ENCODE measurements at regions not wholly inside any gene's neighbourhood (a gene's known extent, or its start where the extent isn't known, plus 50 kb on each side); places are given as distances from the start of the nearest gene placed in this dataset.

DNA sequence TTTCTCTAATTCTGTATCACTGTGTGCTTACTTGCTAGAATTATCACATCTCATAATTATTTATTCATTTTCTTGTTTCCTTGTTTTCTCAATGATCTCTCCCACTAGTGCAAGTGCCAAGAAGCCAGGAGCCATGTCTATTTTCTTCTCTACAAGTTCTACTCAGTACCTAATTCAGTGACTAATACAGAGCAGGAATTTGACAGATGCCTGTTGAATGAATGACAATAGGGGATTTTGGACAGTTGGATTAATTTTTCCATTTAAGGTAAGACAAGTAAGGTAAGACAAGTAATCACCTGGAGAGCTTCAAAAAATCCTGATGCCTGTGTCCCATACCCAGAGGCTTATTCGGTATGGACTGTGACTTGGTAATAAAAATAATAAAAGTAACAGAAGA is 81.0 kb downstream of the EDN1 start:
- DNase-seq (ENCODE audit: low read depth, low spot score) = no peak
- in situ Hi-C loops (cut with HindIII; ENCODE audit: low pct_unique_long_range_greater_than_20kb, low sequenced_read_pairs) = no loop called here

DNA sequence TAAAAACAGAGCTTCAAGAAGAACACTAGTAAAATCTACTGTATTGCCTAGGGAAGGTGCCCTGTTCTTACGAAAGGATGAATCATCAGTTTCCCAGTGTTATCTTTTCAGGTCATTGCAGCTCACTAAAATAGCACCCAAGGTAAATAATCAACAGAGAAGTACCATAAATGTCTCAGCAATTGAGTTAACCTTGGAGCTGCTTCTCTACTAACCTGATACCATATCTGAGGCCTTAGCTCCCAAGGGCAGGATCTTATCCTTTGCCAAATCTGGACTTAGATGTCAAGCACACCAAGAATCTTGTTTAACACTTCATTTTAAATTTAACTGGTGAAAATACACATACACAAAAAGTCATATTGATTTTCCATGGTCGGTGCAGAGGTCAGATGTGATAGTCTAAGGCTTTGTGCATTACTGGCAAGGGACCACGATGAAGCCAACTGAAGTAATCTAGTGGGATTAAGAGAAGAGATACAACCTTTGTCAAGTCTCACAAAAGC is 81.5 kb downstream of the EDN1 start:
- in situ Hi-C loops (cut with HindIII; ENCODE audit: low pct_unique_long_range_greater_than_20kb, low sequenced_read_pairs) = no loop called here
- no peak for DNase-seq (ENCODE audit: low read depth, low spot score)

DNA sequence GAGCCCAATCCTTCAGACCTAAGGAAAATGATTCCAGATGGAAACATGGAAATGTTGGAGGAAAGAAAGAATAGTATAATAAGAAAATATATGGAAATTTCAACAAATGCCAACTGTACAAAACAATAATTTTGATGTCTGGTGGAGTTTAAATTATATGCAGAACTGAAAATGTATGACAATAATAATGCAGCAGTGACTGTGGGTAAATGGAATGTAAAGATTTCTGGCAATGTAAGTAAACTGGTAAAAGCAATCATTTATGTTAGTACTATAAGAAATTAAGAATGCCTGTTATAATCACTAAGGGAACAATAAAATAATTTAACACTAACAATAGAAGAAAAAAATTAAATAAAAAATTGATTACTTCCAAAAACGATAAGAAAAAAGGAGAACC is 89.0 kb downstream of the EDN1 start:
- no peak for DNase-seq (ENCODE audit: low read depth, low spot score)
- in situ Hi-C loops (cut with HindIII; ENCODE audit: low pct_unique_long_range_greater_than_20kb, low sequenced_read_pairs) = no loop called here

DNA sequence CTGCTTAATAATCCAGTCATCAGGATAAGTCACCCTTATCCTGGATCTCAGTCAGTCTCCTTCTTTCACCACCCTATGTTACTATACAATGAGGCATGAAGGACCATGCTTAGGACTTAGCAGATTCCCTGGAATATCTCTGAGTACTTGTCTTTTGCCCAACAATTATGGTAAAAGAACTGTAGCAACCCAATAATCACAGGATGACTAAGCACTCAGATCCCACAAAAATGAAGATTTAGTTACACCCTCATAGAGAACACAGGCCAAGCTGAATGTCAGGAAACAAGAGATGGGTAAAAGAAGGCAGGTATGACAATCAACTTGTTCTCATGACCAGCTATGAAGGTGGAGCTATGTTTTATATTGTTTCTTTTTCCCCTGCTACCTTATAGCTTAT is 91.4 kb downstream of the EDN1 start:
- DNase-seq (ENCODE audit: low read depth, low spot score) = no peak
- in situ Hi-C loops (cut with HindIII; ENCODE audit: low pct_unique_long_range_greater_than_20kb, low sequenced_read_pairs) = no loop called here

DNA sequence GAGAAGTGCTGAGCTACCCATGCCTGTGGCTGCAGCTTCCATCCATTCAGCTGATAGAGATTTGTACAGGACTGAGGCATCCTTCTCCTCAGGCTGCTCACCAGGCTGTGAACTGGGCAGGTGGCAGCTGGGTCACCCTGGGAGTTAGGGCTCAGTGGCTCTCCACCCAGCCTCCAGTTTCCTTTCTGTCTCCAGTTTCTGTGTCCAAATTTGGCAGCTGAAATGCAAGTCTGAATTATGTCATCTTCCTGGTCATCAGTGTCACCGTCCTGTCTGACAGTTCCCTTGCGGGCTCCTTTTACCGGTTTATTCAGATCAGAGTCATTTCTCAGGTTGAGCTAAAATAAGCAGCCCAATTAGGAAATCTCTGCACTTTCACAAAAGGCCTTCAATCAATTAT is 93.3 kb downstream of the EDN1 start:
- in situ Hi-C loops (cut with HindIII; ENCODE audit: low pct_unique_long_range_greater_than_20kb, low sequenced_read_pairs) = no loop called here
- DNase-seq (ENCODE audit: low read depth, low spot score) = no peak

DNA sequence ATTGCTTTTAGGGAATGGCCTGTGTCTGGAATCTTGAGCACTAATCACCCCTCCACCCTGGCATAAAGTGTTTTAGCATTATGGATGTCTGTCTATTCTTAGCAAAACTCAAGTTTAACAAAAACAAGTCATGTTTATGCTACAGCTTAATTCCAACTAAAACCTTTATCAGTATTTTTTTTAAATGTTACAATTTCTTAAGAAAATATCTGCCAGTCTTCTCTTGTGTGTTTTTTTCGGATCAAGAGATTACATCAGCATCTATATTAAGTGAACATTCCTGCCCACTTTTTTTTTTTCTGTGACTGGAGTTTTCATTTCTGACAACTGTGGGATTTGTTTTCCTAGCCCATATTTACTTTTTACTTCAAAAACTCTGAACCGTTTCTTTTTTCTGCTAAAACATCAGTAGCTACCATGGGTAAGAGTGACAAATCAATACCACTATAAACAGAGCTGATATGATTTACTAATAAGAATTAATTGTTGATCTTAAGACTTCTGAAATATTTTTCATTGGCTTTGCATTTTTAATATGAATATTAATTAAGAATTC is 94.3 kb downstream of the EDN1 start:
- DNase-seq (ENCODE audit: low read depth, low spot score) = no peak
- in situ Hi-C loops (cut with HindIII; ENCODE audit: low pct_unique_long_range_greater_than_20kb, low sequenced_read_pairs) = no loop called here

DNA sequence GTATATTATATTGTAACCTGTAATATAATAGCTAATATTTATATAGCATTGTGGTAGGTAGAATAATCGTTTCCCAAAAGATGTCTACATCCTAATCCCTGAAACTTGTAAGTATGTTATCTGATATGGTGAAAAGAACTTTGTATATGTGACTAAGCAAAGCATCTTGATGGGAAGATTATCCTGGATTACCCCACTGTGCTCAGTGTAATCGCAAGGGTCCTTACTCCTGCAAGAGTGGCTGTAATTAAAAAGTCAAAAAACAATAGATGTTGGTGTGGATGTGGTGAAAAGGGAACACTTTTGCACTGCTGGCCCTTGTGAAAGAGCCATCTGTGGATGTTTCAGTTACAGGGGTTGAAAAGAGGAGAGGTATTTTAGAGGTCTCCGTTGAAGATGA is 95.2 kb downstream of the EDN1 start:
- in situ Hi-C loops (cut with HindIII; ENCODE audit: low pct_unique_long_range_greater_than_20kb, low sequenced_read_pairs) = no loop called here
- DNase-seq (ENCODE audit: low read depth, low spot score) = no peak

DNA sequence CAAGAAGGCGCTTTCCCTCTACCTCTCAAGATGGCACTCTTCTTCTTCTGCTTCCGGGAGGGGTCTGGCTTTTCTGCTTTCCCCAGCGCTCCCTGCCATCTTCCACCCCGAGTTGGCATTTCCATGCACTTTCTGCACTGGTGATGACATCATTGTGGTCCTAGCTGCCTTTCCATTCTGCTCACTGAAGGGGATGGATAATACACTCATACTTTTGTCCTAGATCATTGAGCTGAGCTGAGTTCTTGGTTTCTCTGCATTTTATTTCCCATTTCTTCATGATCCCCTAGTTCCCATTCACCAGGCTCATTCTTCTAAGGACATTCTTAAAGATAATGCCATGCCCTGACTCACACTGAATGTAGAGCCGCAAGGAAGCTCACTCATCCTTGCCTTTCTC is 96.7 kb downstream of the EDN1 start:
- DNase-seq (ENCODE audit: low read depth, low spot score) = no peak
- in situ Hi-C loops (cut with HindIII; ENCODE audit: low pct_unique_long_range_greater_than_20kb, low sequenced_read_pairs) = no loop called here

DNA sequence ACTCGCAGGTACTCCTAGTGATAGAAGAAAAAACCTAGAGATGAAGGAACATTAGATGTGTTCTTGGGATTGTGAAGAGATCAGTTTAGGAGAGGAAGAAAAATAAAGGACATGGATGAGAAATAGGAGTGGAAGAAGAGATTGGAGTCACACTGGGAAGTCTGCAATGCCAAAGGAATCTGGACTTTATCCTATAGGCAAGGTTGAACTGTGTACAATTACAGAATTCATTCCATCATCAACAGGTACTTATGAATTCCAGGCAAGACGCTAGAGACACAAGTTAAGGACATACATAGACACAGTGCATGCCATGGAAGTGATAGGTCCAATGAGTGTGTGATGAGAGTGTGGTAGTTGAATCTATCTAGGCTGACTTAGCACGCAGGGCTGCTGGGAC is 101.3 kb downstream of the EDN1 start:
- no peak for DNase-seq (ENCODE audit: low read depth, low spot score)
- in situ Hi-C loops (cut with HindIII; ENCODE audit: low pct_unique_long_range_greater_than_20kb, low sequenced_read_pairs) = no loop called here

DNA sequence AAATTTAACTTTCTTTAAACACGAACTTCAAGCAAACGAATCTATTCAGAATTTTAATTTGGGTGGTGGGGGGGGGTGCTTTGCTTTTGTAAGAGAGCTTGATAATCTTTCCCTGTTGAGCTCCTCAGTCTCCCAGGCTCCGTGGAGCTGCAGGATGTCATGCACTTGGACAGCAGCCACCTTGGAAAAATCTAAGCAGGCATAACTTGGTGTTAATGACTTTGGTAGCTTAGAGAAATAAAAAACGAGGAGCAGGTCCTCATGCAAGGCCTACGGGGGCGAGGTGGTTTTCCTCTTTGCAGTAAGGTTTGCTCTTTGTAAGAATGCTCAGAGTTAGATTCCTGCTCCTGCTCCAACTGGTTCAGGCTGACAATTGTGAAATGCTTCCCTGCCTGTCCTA is 102.3 kb downstream of the EDN1 start:
- no peak for DNase-seq (ENCODE audit: low read depth, low spot score)
- in situ Hi-C loops (cut with HindIII; ENCODE audit: low pct_unique_long_range_greater_than_20kb, low sequenced_read_pairs) = no loop called here

DNA sequence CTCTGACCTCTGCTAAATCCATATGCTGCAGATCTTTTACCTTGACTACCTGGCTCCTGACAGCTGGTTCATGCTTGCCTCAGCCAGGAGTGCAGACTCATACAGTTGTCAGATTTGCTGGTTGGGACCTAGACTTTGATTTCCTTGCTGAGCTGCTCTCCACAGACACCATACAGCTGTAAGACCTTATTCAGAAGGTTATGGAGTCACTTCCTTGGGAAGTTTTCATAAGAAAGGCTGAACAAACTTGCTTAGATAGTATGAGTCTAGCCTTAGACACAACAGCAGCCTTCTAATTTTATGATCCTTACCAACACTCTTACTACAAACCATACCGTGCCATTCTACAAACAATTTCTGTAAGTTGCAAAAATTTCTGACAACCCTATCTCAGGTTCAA is 102.9 kb downstream of the EDN1 start:
- in situ Hi-C loops (cut with HindIII; ENCODE audit: low pct_unique_long_range_greater_than_20kb, low sequenced_read_pairs) = no loop called here
- DNase-seq (ENCODE audit: low read depth, low spot score) = no peak

DNA sequence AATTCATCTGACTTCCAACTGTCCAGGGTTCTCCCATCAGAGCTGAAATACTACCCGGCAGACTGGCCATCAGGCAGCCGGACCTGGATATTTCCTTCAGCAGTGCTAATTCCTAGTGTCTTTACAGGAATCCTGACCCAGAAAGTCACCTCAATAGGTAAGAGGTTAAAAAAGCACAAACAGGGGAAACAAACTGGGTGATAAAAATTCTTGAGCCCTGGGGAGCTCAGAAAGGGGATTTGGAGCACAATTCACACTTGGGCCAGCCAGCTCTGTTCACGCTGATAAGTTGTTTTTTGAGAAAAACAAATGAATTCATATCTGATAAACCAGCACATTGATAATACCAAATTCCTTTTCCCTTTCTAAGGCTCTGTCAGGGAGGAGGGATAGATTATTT is 104.0 kb downstream of the EDN1 start:
- no peak for DNase-seq (ENCODE audit: low read depth, low spot score)
- in situ Hi-C loops (cut with HindIII; ENCODE audit: low pct_unique_long_range_greater_than_20kb, low sequenced_read_pairs) = no loop called here

DNA sequence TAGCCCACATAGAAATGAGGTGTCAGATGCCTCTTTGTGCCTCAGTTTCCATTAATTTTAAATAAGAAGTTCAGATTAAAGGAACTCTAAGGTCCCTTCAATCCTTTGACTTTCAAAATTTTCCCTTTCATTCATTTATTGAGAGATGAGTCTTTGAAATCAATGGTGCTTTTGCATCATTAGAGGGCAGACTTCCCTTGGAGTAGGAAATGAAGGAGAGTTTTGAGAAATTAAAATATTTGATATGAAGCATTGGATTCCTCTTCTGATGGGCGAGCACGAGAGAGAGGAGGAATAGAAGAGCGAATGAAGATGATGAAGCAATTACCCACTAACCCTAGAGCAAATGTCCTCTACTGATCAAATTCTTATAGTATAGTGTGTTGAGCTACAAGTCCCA is 105.7 kb downstream of the EDN1 start:
- no peak for DNase-seq (ENCODE audit: low read depth, low spot score)
- in situ Hi-C loops (cut with HindIII; ENCODE audit: low pct_unique_long_range_greater_than_20kb, low sequenced_read_pairs) = no loop called here

DNA sequence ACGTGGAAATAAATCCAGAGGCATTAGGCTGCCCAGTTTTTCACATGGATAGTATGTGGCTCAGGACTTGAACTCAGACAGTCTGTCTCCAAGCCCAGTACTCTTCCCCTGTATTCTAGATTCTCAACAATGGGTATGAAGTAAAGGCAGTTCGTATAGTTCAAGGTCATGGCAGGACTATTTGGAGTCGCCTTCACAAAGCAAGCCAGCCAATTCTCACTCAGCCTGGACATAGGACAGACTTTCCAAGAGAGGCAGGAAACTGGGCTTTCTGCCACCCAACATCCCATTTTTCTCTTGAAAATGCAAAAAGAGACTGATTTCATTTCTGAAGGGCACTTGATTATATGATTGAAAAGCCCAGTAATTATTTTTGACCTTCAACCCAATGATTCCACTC is 111.0 kb downstream of the EDN1 start:
- DNase-seq (ENCODE audit: low read depth, low spot score) = no peak
- in situ Hi-C loops (cut with HindIII; ENCODE audit: low pct_unique_long_range_greater_than_20kb, low sequenced_read_pairs) = no loop called here

DNA sequence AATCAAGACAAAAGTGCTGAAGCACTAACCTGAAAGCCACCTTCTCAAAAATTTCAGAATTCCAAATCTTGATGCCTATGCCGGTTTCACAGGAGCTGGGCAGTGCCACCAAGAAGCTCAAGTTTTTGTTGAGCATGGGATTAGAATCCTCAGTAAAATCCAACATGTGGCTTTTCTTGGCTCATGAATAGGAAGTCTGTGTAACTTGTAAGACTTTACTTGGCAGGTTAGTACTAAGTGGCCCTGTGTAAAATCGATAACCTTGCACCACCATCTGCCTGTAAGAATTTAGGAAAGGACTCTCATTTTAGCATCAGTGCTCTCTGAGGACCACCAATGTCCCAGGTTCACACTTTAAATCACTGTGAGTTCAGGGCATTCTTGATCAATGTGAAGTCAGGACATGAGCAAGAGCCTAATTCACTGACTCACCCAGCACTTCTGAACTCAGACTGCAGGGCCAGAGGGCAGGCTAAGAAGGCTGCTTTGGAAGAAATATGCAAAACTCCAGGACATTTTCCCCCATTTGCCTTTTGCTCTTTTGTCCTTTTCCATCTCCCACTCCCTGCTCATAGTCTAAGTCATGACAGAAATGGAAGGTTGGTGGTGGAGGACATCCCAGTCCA is 113.2 kb downstream of the EDN1 start:
- DNase-seq (ENCODE audit: low read depth, low spot score) = no peak
- in situ Hi-C loops (cut with HindIII; ENCODE audit: low pct_unique_long_range_greater_than_20kb, low sequenced_read_pairs) = no loop called here

DNA sequence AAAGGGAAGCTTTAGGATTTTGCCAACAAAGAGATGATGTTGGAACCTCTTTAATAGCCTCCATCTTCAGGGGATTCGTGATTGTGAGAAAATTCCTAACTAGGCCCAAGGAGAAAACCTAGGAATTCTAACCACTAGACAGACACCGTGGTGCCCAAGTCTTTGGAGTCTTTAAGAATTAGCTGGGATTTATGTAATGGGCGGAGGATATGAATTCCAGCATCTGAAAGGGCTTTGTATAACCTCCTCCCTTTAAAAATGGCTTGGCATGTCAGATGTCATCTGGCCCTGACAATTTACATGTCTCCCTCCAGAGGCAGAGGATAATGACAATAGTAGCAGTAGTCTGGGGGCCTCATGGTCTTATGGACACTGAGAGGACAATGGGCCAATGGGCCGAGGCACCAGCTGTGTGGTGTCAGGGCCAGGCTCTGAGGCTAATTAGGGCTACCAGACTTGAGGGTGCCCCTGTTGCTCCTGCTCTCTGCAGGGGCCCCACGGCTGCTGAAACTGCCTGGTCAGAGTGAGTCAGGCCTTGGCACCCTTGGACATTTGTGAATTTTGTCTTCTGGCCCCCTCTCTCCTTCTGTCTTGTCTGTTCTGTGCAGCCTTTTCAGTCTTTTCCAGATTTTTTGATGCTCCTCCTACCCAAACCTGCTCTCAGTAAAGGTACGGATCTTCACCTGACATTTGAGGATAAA is 113.9 kb downstream of the EDN1 start:
- DNase-seq (ENCODE audit: low read depth, low spot score) = no peak
- in situ Hi-C loops (cut with HindIII; ENCODE audit: low pct_unique_long_range_greater_than_20kb, low sequenced_read_pairs) = no loop called here

DNA sequence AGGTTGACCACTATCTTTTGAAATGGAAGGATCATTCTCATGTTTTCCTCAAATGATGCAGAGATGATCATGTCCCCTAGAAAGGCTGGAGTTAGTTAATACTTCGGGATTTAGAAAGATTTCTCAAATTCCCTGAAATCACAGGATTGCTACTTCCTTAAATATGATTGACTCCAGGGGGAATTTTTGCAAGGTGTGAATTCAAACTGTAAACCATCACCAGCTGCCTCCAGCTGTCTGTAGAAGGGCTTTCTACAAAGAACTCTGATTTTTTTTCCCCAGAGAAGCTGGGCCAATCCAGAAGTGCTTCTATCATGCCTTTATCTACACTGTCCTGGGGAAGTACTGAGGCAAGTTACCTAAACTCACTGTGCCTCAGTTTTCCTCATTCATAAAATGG is 114.5 kb downstream of the EDN1 start:
- no peak for DNase-seq (ENCODE audit: low read depth, low spot score)
- in situ Hi-C loops (cut with HindIII; ENCODE audit: low pct_unique_long_range_greater_than_20kb, low sequenced_read_pairs) = no loop called here

DNA sequence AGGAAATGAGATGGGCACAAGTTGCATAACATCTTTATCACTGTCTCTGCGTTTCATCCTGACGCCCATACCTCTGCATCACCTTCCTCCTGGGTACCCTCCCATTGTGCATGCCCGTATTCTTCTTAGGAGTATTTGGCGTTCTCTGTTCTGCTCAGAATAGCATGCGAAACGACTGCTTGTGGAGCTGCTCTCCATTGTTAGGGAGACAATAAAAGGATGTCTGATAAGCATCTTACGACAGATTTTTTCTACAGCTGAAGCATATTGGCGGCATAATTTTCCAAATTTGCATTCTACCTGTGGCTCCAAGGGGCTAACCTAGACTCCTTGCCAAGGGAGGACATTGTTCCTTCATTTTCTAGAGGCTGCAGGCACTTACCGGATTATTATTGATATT is 118.6 kb downstream of the EDN1 start:
- in situ Hi-C loops (cut with HindIII; ENCODE audit: low pct_unique_long_range_greater_than_20kb, low sequenced_read_pairs) = no loop called here

DNA sequence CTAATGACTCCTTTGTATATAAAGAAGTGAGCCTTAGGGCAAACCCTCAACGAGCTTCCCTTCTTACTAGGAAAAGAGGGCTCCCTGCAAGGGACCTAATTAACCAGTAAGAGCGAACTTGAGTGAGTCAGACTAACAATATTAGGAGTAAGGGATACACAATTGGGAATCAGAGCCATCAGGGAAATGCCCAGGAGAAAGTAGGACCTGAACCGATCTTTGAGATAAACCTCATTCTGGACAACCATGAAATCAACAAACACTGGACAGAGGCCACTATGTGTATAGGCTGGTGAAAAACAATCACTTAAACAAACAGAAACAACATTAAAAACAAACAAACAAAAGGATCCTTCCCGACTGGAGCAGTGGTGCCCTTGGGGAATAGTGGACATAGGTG is 120.8 kb downstream of the EDN1 start:
- in situ Hi-C loops (cut with HindIII; ENCODE audit: low pct_unique_long_range_greater_than_20kb, low sequenced_read_pairs) = no loop called here
- DNase-seq (ENCODE audit: low read depth, low spot score) = no peak

More for the DNA sequence above, 118.6 kb downstream of the EDN1 start:
- DNase-seq (ENCODE audit: low read depth, low spot score) = no peak
